Mesendoderm (in vitro differentiated cells): ENCODE measurements at regions not wholly inside any gene's neighbourhood (a gene's known extent, or its start where the extent isn't known, plus 50 kb on each side); places are given as distances from the start of the nearest gene placed in this dataset.

Experiments used
- DNase-seq: peaks from one replicate; pipeline ENCODE4 v3.0.0; 2013
- H2AK5ac ChIP-seq: 2 replicates; pipeline ENCODE4 v1.6.1; 2013; ENCODE audit warnings: low read length, inconsistent platforms
- H2BK120ac ChIP-seq: 2 replicates; pipeline ENCODE4 v1.6.1; 2013; ENCODE audit warnings: low read depth, mild to moderate bottlenecking, low read length, moderate library complexity, mixed read lengths
- H2BK15ac ChIP-seq: replicated peaks from 2 replicates; pipeline ENCODE4 v1.6.1; 2013; ENCODE audit warnings: low read depth, mild to moderate bottlenecking, moderate library complexity
- H2BK5ac ChIP-seq: 2 replicates; pipeline ENCODE4 v1.6.1; 2013; ENCODE audit warnings: low read length, inconsistent platforms
- H3K18ac ChIP-seq: 2 replicates; pipeline ENCODE4 v1.6.1; 2013; ENCODE audit warnings: mild to moderate bottlenecking, low read length, mixed read lengths
- H3K23ac ChIP-seq: one replicate; pipeline ENCODE4 v1.6.1; 2013; ENCODE audit warnings: low read length
- H3K27ac ChIP-seq: 2 replicates; pipeline ENCODE4 v1.5.1; 2013; ENCODE audit warnings: low read depth, mild to moderate bottlenecking, inconsistent platforms, low read length, moderate library complexity
- H3K27me3 ChIP-seq: 2 replicates; pipeline ENCODE4 v1.6.1; 2013; ENCODE audit warnings: low read length, control low read depth, mild to moderate bottlenecking, inconsistent platforms; ENCODE audit not compliant: insufficient read depth, poor library complexity
- H3K36me3 ChIP-seq: 2 replicates; pipeline ENCODE4 v1.6.1; 2013; ENCODE audit warnings: low read length, inconsistent platforms; ENCODE audit not compliant: control insufficient read depth, insufficient read depth
- H3K4ac ChIP-seq: one replicate; pipeline ENCODE4 v1.6.1; 2013; ENCODE audit warnings: low read depth, mild to moderate bottlenecking, low read length, moderate library complexity
- H3K4me1 ChIP-seq: 2 replicates; pipeline ENCODE4 v1.6.1; 2013; ENCODE audit warnings: low read depth, low read length, inconsistent platforms; ENCODE audit not compliant: control insufficient read depth
- H3K4me2 ChIP-seq: 2 replicates; pipeline ENCODE4 v1.6.1; 2013; ENCODE audit warnings: low read length
- H3K4me3 ChIP-seq: 2 replicates; pipeline ENCODE4 v1.5.1; 2013; ENCODE audit warnings: mild to moderate bottlenecking, low read length
- H3K56ac ChIP-seq: one replicate; pipeline ENCODE4 v1.6.1; 2013; ENCODE audit warnings: low read length
- H3K79me1 ChIP-seq: 2 replicates; pipeline ENCODE4 v1.6.1; 2013; ENCODE audit warnings: low read length, inconsistent platforms
- H3K79me2 ChIP-seq: 2 replicates; pipeline ENCODE4 v1.6.1; 2013; ENCODE audit warnings: mild to moderate bottlenecking, low read length; ENCODE audit not compliant: control insufficient read depth, insufficient read depth
- H3K9ac ChIP-seq: 2 replicates; pipeline ENCODE4 v1.6.1; 2013; ENCODE audit warnings: low read length, inconsistent platforms
- H4K5ac ChIP-seq: one replicate; pipeline ENCODE4 v1.6.1; 2013; ENCODE audit warnings: low read length
- H4K8ac ChIP-seq: one replicate; pipeline ENCODE4 v1.6.1; 2013; ENCODE audit warnings: low read depth, mild to moderate bottlenecking, control low read depth, low read length, moderate library complexity
- WGBS: extraction: QIAGEN DNeasy Blood & Tissue Kit; methylation state at CpG from one replicate; pipeline ENCODE4 v1.1.7; 2013; ENCODE audit warnings: low lambda C conversion rate, missing lambda C conversion rate; ENCODE audit not compliant: insufficient coverage; ENCODE audit errors: extremely low coverage; 5-methylcytosine and 5-hydroxymethylcytosine counted together

DNA sequence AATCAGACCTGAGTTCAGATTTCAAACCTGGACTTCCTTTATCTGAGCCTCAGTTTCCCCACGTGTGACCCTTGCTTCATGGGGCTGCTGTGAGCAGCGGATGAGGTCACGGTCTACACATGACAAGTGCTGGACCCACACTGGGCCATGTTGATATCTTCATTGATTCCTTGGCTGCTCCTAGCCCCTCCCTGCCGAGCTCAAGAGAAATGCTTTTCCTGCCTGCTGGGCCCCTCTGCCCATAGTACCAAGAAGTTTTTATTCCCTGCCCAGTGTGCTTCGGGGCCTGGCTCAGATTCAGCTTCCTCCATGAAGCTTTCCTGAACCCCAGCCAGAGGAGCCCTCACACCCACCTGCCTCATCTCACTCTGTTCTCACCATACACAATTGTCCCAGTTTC, 181.6 kb downstream of the PTPRU start:
- Histone ChIP-seq H3K4me1 (no peaks in the 10 kb centered on the region), H3K18ac (no peak overlapping the region), H3K4me3 (no peak overlapping the region), H3K23ac (no peak overlapping the region), H2BK15ac (no peak overlapping the region), H3K36me3 (no peaks in the 10 kb centered on the region), H4K5ac (no peak overlapping the region), H2BK5ac (no peak overlapping the region), H4K8ac (no peak overlapping the region), H3K27ac (no peak overlapping the region), H3K27me3 (no peaks in the 10 kb centered on the region), H2BK120ac (no peak overlapping the region), H2AK5ac (no peak overlapping the region), H3K56ac (no peak overlapping the region), H3K4me2 (no peak overlapping the region), H3K79me1 (no peaks in the 10 kb centered on the region), H3K79me2 (no peaks in the 10 kb centered on the region), H3K9ac (no peak overlapping the region), H3K4ac (no peak overlapping the region)
- WGBS, result no CpG with 5 or more reads among the region's 5 CpGs
- no peak for DNase-seq

DNA sequence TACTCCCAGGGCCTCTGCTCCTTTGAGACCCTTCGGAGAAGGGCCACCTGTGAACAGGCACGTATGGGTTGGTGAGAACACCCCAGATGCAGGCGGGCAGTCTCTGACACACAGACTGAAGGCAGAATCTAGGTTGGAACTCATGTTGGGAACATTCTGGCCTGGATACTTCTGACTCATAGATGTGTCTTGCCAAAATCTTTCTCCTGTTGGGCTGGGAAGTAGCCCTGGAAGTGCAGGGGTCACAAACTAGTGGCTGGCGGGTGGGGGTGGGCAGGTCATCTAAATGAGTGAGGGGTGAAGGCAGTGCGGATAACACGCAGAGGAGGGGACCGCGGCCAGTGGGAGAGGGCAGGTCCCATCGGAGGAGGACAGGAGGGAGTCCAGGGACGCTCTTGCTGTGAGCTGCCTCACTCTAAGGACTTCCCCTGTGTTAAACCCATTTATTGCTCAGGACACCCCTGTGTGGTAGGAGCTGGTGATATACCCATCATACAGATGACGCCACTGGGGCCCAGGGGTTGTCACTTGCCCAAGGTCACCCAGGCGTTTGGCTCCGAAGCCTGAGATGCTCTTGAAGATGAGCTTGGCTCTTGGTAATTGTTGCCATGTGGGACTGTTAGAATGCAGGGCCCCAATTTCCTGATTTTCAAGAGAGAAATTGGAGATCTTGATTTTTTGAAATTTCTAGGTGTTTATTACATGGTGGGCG, 181.0 kb downstream of the PTPRU start:
- Histone ChIP-seq H3K79me1 (no peaks in the 10 kb centered on the region), H3K4me1 (no peaks in the 10 kb centered on the region), H3K4ac (no peak overlapping the region), H3K79me2 (no peaks in the 10 kb centered on the region), H4K5ac (no peak overlapping the region), H3K56ac (no peak overlapping the region), H2BK5ac (no peak overlapping the region), H3K9ac (no peak overlapping the region), H3K4me2 (no peak overlapping the region), H3K4me3 (no peak overlapping the region), H3K23ac (no peak overlapping the region), H3K36me3 (no peaks in the 10 kb centered on the region), H4K8ac (no peak overlapping the region), H2BK120ac (no peak overlapping the region), H3K27ac (no peak overlapping the region), H3K18ac (no peak overlapping the region), H2BK15ac (no peak overlapping the region), H2AK5ac (no peak overlapping the region), H3K27me3 (no peaks in the 10 kb centered on the region)
- WGBS, result no CpG with 5 or more reads among the region's 14 CpGs
- DNase-seq, result no peak

DNA sequence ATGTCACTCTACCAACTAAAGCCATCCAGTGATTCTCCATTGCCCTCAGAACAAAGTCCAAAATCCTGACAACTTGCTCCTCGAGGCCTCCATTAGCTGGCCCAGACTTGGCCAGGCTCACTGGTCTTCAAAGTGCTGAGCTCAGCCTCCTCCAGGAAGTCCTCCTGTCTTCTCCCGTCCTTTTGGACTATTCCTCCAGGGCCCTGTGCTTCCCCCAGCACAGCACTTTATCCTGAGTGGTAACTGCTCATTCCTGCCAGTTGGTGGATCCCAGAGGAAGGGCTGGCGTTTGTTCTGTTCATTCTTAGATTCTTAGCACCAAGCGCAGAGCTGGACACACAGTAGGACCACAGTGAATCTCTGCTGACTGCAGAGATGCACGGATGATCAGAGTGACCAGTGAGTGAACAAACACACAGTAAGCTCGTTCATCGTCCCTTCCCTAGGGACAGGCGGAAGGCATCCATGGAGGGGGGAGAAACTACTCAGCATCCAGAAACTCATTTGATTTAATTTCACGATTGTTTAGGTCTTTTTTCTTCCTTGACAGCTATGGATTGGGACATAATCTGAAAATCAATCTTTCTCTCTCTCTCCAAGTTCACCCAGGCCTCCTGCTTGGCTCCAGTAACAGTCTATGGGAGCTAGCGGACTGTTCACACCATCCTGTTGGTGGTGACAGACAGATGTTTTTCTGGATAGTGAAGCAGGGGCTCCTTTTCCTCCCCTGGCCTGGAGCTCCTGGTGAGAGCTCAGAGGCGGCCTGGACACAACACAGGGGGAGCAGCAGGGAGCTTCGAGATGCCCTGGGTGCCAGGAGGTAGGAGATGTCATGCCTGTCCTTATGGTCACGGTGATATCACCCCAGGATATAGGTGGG, 180.2 kb downstream of the PTPRU start:
- peak; percentile 59 for DNase-seq
- Histone ChIP-seq H3K27ac (no peak overlapping the region), H3K36me3 (no peaks in the 10 kb centered on the region), H3K4me1 (no peaks in the 10 kb centered on the region), H2BK120ac (no peak overlapping the region), H3K4ac (no peak overlapping the region), H3K27me3 (no peaks in the 10 kb centered on the region), H3K9ac (no peak overlapping the region), H3K4me2 (no peak overlapping the region), H3K23ac (no peak overlapping the region), H2BK15ac (no peak overlapping the region), H3K79me2 (no peaks in the 10 kb centered on the region), H3K56ac (no peak overlapping the region), H3K79me1 (no peaks in the 10 kb centered on the region), H2AK5ac (no peak overlapping the region), H4K5ac (no peak overlapping the region), H3K4me3 (no peak overlapping the region), H3K18ac (no peak overlapping the region), H2BK5ac (no peak overlapping the region), H4K8ac (no peak overlapping the region)
- no CpG with 5 or more reads among the region's 13 CpGs for WGBS

DNA sequence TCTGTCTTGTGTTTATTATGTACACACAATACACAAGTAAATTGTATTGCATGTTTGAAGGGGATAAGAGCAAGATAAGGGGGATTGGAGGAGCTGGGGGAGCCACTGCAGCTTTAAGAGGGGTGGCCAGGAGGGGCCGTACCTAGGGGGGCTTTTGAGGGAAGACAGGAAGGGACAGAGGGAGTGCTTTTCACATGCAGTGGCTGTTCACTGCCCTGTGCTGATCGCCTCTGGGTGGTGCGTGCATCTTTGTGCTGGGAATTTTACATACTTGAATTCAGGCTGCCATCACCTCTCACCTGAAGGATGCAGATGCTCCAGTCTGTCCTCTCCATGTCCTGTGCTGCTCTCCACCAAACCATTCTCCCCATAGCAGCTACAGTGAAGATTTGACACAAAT, 179.5 kb downstream of the PTPRU start:
- Histone ChIP-seq H3K4ac (no peak overlapping the region), H3K4me3 (no peak overlapping the region), H3K4me1 (no peaks in the 10 kb centered on the region), H3K79me2 (no peaks in the 10 kb centered on the region), H3K23ac (no peak overlapping the region), H2BK5ac (no peak overlapping the region), H3K36me3 (no peaks in the 10 kb centered on the region), H3K27ac (no peak overlapping the region), H3K27me3 (no peaks in the 10 kb centered on the region), H3K56ac (no peak overlapping the region), H3K18ac (no peak overlapping the region), H2BK15ac (no peak overlapping the region), H2BK120ac (no peak overlapping the region), H3K4me2 (no peak overlapping the region), H4K8ac (no peak overlapping the region), H3K79me1 (no peaks in the 10 kb centered on the region), H4K5ac (no peak overlapping the region), H2AK5ac (no peak overlapping the region), H3K9ac (no peak overlapping the region)
- no CpG with 5 or more reads among the region's 3 CpGs for WGBS
- no peak for DNase-seq

DNA sequence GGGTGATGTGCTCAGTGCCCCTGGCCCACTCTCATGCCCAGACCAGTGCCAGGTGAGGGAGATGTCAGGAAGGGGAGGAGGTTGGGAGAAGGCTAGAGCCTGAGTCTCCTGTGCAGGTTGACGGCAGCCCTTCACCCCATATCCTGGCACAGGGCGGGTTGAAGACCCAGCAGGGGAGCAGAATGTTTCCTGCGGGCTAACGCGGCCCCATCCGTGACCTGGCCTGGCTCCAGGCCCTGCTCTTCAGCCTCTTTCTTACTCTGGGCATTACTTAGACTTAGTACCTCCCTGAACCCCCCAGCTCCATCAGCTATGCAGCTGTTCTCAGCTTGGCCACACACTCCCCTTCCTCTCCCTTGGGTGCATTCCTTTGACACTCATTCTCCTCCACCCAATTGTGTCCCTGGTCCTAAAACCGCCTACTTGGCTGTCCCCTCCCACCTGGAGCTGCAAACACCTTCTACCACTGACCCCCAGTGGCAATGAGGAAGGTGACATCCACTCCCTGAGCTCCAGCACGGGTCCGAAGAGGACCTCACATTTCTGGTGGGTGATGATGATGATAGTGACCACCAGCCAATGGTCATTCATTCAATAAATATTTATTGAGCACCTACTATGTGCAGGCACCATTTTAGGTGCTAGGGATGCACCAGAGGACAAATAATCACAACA, 179.0 kb downstream of the PTPRU start:
- no peaks in the 10 kb centered on the region for H3K79me1 ChIP-seq
- no peak overlapping the region for H3K23ac ChIP-seq
- no peaks in the 10 kb centered on the region for H3K79me2 ChIP-seq
- H2BK15ac ChIP-seq, result no peak overlapping the region
- no peaks in the 10 kb centered on the region for H3K4me1 ChIP-seq
- no peak overlapping the region for H3K18ac ChIP-seq
- H3K4me3 ChIP-seq, result no peak overlapping the region
- WGBS, result no CpG with 5 or more reads among the region's 9 CpGs
- H3K9ac ChIP-seq, result no peak overlapping the region
- no peaks in the 10 kb centered on the region for H3K36me3 ChIP-seq
- no peak overlapping the region for H3K4me2 ChIP-seq
- H3K27me3 ChIP-seq, result no peaks in the 10 kb centered on the region
- no peak overlapping the region for H4K5ac ChIP-seq
- no peak overlapping the region for H3K4ac ChIP-seq
- no peak overlapping the region for H3K27ac ChIP-seq
- no peak overlapping the region for H2BK5ac ChIP-seq
- no peak overlapping the region for H2BK120ac ChIP-seq
- no peak overlapping the region for H4K8ac ChIP-seq
- no peak overlapping the region for H3K56ac ChIP-seq
- DNase-seq, result peak; percentile 81
- no peak overlapping the region for H2AK5ac ChIP-seq
